GM12891 (cell line): ENCODE measurements at regions not wholly inside any gene's neighbourhood (a gene's known extent, or its start where the extent isn't known, plus 50 kb on each side); places are given as distances from the start of the nearest gene placed in this dataset.

ENCODE experiments used
- POLR2A ChIP-seq: IDR thresholded peaks from 2 replicates; pipeline ENCODE4 v1.6.1; 2011; ENCODE audit warnings: low read depth, low read length, control low read depth
- POLR2AphosphoS5 ChIP-seq: IDR thresholded peaks from 2 replicates; pipeline ENCODE4 v1.6.1; 2011; ENCODE audit warnings: low read depth, low read length, control low read depth
- TAF1 ChIP-seq: IDR thresholded peaks from 2 replicates; pipeline ENCODE4 v1.6.1; 2011; ENCODE audit warnings: low read depth, low read length, control low read depth

DNA sequence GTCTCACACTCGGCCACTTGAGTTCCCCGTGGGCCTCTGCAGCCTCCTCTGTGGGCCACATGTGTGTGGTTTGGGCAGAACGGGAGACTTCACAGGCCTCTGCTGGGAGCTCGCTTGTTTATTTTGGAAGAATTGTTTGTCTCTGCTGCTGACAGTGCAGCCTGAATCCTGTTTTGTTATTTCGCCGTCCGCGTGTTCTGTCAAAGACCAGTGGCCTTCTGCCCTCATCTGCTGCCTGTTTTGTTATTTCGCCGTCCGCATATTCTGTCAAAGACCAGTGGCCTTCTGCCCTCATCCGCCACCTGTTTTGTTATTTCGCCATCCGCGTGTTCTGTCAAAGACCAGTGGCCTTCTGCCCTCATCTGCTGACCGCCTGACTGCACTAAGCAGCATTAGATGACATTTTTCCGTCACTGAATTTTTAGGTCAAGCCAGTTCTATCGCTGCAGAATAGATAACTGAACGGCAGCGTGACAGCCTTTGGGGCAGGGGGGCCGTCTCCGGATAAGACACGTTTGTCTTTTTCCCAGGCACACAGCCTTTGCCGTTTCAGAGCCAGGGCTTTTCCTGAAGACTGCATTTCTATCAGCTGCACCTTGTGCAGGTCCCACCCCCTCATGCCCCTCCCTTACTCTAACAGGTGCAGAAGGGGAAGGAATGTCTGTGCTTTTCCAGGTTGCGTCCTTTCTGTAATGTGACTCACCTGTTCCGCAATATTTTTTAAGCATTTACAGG is 158.5 kb upstream of the AFDN start:
- TF ChIP-seq TAF1, result no peak
- TF ChIP-seq POLR2AphosphoS5, result no peak
- no peak for TF ChIP-seq POLR2A
